ENCODE measurements at regions not wholly inside any gene's neighbourhood (a gene's known extent, or its start where the extent isn't known, plus 50 kb on each side); places are given as distances from the start of the nearest gene placed in this dataset.

DNA sequence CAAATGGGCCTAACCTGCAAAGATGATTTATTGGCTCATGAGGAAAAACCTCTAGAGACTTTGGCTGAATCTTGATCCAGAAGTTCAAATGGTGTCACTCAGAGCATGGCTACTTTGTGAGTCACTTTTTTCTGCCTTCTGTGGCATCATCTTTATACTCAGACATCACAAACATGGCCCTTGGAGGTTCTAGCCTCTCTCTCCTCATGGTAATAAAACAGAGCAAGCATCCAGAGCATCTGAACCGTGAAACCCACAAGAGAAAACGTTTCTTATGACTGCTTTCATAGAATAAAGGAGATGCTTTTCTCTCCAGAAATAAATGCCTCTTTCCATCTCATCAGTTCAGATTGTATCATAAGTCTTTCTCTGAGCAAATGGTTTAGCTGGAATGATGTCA lies 780.3 kb downstream of the KCTD16 start:
- CTCF ChIA-PET: no interaction called here
- Mint-ChIP-seq H3K4me3 (no peak overlapping the region), H3K27ac (no peak overlapping the region), H3K36me3 (no peaks in the 10 kb centered on the region), H3K9me3 (peaks cover 4% of the 10 kb centered on the region), H3K27me3 (no peaks in the 10 kb centered on the region), H3K4me1 (ENCODE audit: low read depth) (no peaks in the 10 kb centered on the region)
- intact Hi-C loops (cut with micrococcal nuclease): no loop called here
- POLR2A ChIA-PET: no interaction called here
- no peak for DNase-seq

DNA sequence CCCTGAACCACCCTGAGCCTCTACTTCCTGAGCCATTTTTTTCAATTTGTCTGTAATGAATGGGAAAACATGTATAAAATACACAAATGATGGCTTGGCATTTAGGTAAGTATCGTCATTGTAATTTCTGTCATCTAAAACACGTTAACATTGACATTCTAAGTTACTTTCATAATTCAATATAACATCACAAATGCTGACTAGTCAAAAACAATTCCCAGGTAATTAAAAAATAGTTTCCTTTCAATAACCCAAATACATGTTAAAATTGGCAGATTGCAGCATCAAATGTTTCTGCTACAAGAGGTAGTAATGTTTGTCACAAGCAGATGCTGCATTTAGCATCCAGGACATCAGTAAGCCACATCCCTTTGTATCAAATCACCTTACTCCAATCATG lies 776.4 kb downstream of the KCTD16 start:
- H3K27ac Mint-ChIP-seq: no peak overlapping the region
- ChIA-PET CTCF (no interaction called here), POLR2A (no interaction called here)
- no peaks in the 10 kb centered on the region for H3K4me1 Mint-ChIP-seq (ENCODE audit: low read depth)
- peaks cover 10% of the 10 kb centered on the region for H3K9me3 Mint-ChIP-seq
- DNase-seq: no peak
- H3K27me3 Mint-ChIP-seq: no peaks in the 10 kb centered on the region
- H3K4me3 Mint-ChIP-seq: no peak overlapping the region
- intact Hi-C loops (cut with micrococcal nuclease): no loop called here
- H3K36me3 Mint-ChIP-seq: no peaks in the 10 kb centered on the region

DNA sequence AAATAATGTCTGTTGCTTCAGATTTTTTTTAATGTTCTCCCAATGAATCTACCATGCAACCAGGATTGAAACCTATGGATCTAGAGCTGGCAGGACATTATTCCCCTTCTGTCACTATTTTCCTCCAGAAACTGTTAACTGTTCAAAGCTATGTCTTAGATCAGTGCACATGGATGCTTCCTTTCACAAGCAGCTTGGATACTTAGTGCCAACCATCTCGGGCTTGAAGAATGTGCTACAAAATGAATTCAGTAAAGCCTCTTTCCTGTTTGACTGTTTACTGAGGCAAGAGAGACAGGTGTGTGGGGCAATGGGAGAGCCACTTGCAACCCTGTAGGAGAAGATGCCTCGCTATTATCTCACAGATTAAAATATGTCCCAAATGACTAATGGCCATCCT lies 774.8 kb downstream of the KCTD16 start:
- H3K36me3 Mint-ChIP-seq: no peaks in the 10 kb centered on the region
- no peak overlapping the region for H3K27ac Mint-ChIP-seq
- H3K4me1 Mint-ChIP-seq (ENCODE audit: low read depth): no peaks in the 10 kb centered on the region
- ChIA-PET POLR2A (no interaction called here), CTCF (no interaction called here)
- H3K9me3 Mint-ChIP-seq: peaks cover 10% of the 10 kb centered on the region
- H3K4me3 Mint-ChIP-seq: no peak overlapping the region
- DNase-seq: no peak
- no peaks in the 10 kb centered on the region for H3K27me3 Mint-ChIP-seq
- intact Hi-C loops (cut with micrococcal nuclease): no loop called here

DNA sequence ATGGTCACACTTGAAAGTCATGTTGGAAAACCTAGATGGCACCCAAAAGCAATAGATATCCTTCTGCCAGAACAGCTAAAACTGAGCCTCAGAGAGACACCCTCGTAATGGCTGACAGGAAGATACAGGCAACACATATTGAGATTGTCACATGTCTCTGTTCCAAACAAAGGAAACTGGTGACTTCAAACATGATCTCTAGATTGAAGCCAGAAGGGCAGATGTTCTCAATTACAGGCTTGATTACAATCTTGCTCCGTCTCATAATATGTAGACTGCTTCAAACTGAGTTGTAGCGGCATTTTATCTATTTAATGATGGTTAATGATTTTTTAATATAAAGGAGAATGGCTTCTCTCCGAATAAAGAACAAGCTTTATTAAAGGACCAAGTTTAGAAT lies 774.3 kb downstream of the KCTD16 start:
- intact Hi-C loops (cut with micrococcal nuclease): no loop called here
- ChIA-PET POLR2A (no interaction called here), CTCF (no interaction called here)
- H3K36me3 Mint-ChIP-seq: no peaks in the 10 kb centered on the region
- H3K9me3 Mint-ChIP-seq: peaks cover 10% of the 10 kb centered on the region
- no peak overlapping the region for H3K4me3 Mint-ChIP-seq
- no peak overlapping the region for H3K27ac Mint-ChIP-seq
- no peaks in the 10 kb centered on the region for H3K4me1 Mint-ChIP-seq (ENCODE audit: low read depth)
- H3K27me3 Mint-ChIP-seq: no peaks in the 10 kb centered on the region
- no peak for DNase-seq

DNA sequence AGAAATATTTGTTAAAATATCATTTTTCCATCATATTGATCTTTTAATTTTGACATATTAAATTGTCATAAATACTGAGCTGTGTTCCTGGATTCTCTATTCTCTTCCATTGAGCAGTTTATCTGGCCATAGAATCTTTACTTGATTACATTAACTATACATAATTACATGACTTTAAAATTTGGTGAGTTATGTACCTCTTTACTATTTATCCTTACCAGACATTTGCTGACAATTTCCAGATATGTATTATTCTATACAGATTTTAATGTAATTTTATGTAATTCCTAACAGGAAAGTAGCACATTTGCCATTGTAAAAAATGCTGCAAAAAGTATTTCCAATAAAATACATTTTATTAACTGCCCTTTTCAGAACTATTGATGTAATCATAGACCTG lies 770.3 kb downstream of the KCTD16 start:
- H3K4me1 Mint-ChIP-seq (ENCODE audit: low read depth): no peaks in the 10 kb centered on the region
- peaks cover 25% of the 10 kb centered on the region for H3K9me3 Mint-ChIP-seq
- ChIA-PET POLR2A (no interaction called here), CTCF (no interaction called here)
- intact Hi-C loops (cut with micrococcal nuclease): no loop called here
- H3K27me3 Mint-ChIP-seq: no peaks in the 10 kb centered on the region
- H3K27ac Mint-ChIP-seq: no peak overlapping the region
- DNase-seq: no peak
- no peaks in the 10 kb centered on the region for H3K36me3 Mint-ChIP-seq
- H3K4me3 Mint-ChIP-seq: no peak overlapping the region

DNA sequence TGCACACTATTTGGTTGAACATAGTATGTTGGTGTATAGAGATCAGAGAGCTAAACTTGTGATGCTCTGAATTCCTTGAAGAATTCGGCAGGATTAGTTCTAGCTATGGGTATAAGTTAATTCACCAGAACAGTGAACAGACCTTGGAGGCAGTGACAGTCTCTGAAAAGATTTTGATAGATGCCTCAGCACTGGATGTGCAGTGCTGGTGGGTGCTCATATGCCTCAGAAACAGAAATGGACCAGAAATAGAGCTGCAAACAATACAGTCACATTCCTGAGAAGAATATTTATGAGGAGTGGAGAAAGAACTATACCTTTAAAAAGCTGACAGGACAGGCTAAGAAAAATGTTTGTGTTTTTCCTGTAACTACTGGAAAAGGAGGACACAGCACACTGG lies 747.7 kb downstream of the KCTD16 start:
- Mint-ChIP-seq H3K27ac (no peak overlapping the region), H3K27me3 (no peaks in the 10 kb centered on the region), H3K36me3 (no peaks in the 10 kb centered on the region), H3K9me3 (peaks cover 6% of the 10 kb centered on the region), H3K4me1 (ENCODE audit: low read depth) (no peaks in the 10 kb centered on the region), H3K4me3 (no peak overlapping the region)
- intact Hi-C loops (cut with micrococcal nuclease): no loop called here
- POLR2A ChIA-PET: no interaction called here
- no peak for DNase-seq
- CTCF ChIA-PET: no interaction called here

DNA sequence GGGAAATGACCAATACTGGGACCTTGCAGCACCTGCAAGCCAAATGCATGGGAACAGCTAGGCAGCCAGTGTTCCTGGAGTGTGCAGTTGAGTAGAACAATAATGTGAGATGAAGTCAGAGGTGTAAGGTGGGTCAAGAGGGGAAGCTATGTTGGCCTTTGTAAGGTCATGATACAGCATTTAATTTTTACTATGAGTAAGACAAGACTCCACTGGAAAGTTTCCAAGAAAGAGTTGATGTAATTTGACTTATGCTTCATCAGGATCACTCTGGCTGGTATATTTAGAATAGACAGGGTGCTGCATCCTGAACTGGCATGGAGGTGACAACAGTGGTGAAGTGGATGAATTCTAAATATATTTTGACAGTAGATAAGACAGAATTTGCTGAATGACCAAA lies 744.8 kb downstream of the KCTD16 start:
- Mint-ChIP-seq H3K4me1 (ENCODE audit: low read depth) (no peaks in the 10 kb centered on the region), H3K27ac (no peak overlapping the region), H3K9me3 (peaks cover 12% of the 10 kb centered on the region), H3K36me3 (no peaks in the 10 kb centered on the region), H3K27me3 (no peaks in the 10 kb centered on the region), H3K4me3 (no peak overlapping the region)
- no peak for DNase-seq
- intact Hi-C loops (cut with micrococcal nuclease): no loop called here
- ChIA-PET CTCF (no interaction called here), POLR2A (no interaction called here)

DNA sequence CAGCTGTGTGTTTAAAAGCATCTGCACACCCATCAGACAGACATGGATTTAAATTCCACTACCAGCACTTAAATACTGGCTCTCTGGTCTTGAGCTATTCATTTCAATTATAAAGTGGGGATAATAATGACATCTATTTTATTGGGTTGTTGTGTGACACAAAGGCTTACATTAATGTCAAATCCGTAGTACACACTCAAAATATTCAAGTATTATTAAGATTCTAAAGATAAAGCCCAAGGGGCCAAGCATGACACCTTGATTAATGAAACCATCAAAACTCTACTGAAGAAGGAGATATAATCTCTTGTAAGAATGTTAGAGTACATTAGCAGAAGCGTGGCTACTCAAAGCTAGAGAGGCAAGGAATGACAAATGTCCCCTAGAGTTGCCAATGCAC lies 743.0 kb downstream of the KCTD16 start:
- no peak overlapping the region for H3K27ac Mint-ChIP-seq
- intact Hi-C loops (cut with micrococcal nuclease): no loop called here
- H3K9me3 Mint-ChIP-seq: peaks cover 20% of the 10 kb centered on the region
- no peak for DNase-seq
- H3K4me1 Mint-ChIP-seq (ENCODE audit: low read depth): no peaks in the 10 kb centered on the region
- H3K4me3 Mint-ChIP-seq: no peak overlapping the region
- no peaks in the 10 kb centered on the region for H3K36me3 Mint-ChIP-seq
- CTCF ChIA-PET: no interaction called here
- POLR2A ChIA-PET: no interaction called here
- H3K27me3 Mint-ChIP-seq: no peaks in the 10 kb centered on the region

DNA sequence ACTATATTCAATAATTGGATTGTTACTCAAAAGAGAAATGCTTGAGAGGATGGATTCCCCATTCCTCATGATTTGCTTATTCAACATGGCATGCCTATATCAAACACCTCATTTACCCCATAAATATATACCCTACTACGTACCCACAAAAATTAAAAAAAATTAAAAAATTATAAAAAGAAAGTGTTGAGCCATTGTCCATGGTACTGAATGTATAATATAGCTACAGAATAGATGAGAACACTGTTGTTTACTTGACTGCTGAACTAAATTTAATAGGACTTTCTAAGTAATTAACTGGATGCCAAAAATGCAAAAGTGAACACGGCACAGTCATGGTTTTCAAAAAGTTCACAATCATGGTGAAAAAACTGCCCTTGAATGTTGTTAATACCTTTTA lies 725.8 kb downstream of the KCTD16 start:
- Mint-ChIP-seq H3K27ac (no peak overlapping the region), H3K36me3 (no peaks in the 10 kb centered on the region), H3K4me3 (no peak overlapping the region), H3K4me1 (ENCODE audit: low read depth) (no peaks in the 10 kb centered on the region), H3K27me3 (no peaks in the 10 kb centered on the region), H3K9me3 (peaks cover 22% of the 10 kb centered on the region)
- CTCF ChIA-PET: no interaction called here
- no peak for DNase-seq
- POLR2A ChIA-PET: no interaction called here
- intact Hi-C loops (cut with micrococcal nuclease): no loop called here

DNA sequence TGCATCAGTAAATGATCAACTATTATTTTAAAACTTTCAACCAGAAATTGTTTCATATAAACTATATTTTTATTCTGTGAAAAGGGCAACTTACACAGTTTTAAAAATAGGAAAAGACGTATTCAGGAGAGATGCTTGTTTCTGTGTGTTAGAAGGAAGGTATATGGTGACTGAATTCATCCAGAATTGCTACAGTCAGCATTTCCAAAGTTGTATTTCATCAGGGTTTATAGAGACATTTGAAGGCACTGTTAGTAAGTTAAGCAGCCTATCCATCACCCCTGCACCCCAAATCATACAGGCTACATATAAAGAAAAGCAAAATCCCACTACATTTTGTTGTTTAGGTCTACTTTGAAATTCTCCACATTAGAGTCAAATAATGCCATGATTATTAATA lies 716.0 kb downstream of the KCTD16 start:
- CTCF ChIA-PET: no interaction called here
- H3K4me1 Mint-ChIP-seq (ENCODE audit: low read depth): no peaks in the 10 kb centered on the region

DNA sequence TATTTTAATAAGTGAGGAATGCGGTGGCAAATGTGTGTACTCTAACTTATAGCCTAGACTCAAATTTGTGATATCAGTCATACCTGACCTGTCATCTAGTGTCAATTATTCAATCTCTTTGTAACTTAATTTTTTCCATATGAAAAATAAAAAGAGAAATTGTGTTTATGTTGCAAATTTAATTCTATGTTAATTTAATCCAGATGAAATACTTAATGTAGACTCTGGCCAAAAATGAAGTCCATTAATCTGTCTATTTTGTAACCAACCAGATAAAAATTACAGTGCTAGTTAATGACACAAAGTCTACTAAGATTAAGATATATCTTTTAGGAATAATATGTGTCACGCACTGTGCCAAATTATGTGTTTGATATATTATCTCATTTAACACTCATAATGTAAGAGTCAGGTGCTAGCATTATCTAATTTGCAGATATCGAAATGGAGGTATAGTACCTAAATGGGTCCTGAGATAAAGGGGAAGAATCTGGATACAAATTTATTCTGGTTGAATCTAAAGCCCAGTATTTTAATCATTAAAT lies 712.1 kb downstream of the KCTD16 start:
- intact Hi-C loops (cut with micrococcal nuclease): no loop called here
- no peak for DNase-seq
- H3K4me1 Mint-ChIP-seq (ENCODE audit: low read depth): no peaks in the 10 kb centered on the region
- peaks cover 8% of the 10 kb centered on the region for H3K9me3 Mint-ChIP-seq
- H3K27me3 Mint-ChIP-seq: no peaks in the 10 kb centered on the region
- H3K4me3 Mint-ChIP-seq: no peak overlapping the region
- ChIA-PET POLR2A (no interaction called here), CTCF (no interaction called here)
- H3K27ac Mint-ChIP-seq: no peak overlapping the region
- no peaks in the 10 kb centered on the region for H3K36me3 Mint-ChIP-seq

More for the DNA sequence above, 716.0 kb downstream of the KCTD16 start:
- DNase-seq: no peak
- intact Hi-C loops (cut with micrococcal nuclease): no loop called here
- POLR2A ChIA-PET: no interaction called here
- no peak overlapping the region for H3K4me3 Mint-ChIP-seq
- no peak overlapping the region for H3K27ac Mint-ChIP-seq
- H3K36me3 Mint-ChIP-seq: no peaks in the 10 kb centered on the region
- peaks cover 16% of the 10 kb centered on the region for H3K9me3 Mint-ChIP-seq
- H3K27me3 Mint-ChIP-seq: no peaks in the 10 kb centered on the region

DNA sequence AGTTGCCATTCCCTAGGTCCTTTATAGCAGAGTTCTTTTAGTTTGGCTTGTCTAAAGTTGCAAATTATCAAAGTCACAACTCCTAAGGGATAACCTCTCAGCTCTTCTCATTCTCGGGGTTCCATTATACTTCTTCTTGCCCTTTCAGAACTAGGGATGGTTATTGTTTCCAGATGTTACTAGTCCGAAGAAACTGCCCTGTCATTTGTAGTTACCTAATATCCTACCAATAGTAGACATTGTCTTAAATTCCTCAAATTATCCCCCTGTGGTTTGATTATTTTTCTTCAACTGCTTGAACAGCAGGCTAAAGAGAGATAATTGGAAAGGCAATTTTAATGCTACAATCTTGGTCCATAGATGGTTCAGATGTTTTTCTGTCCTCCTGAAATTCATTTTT lies 709.8 kb downstream of the KCTD16 start:
- Mint-ChIP-seq H3K4me1 (ENCODE audit: low read depth) (no peaks in the 10 kb centered on the region), H3K9me3 (peaks cover 11% of the 10 kb centered on the region), H3K27me3 (no peaks in the 10 kb centered on the region), H3K4me3 (no peak overlapping the region), H3K27ac (no peak overlapping the region), H3K36me3 (no peaks in the 10 kb centered on the region)
- no peak for DNase-seq
- intact Hi-C loops (cut with micrococcal nuclease): no loop called here
- POLR2A ChIA-PET: no interaction called here
- CTCF ChIA-PET: no interaction called here

DNA sequence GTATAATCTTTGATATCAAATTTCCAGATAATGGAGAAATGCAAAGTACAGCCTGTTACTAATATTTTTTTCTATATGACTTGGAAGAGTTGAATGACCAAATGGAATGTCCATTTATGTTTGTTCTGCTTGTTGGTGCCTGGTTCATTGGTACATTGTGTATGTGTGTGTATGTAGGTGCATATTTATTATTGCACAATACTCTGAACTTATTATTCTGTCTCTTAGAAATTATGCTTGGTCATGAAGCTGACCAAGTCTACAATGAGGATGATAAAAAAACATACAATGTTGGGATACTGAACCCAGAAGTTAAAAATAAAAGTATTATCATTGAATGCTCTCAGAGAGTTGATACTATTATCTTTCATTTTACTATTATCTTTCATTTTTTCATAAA lies 706.3 kb downstream of the KCTD16 start:
- POLR2A ChIA-PET: no interaction called here
- Mint-ChIP-seq H3K4me1 (ENCODE audit: low read depth) (no peaks in the 10 kb centered on the region), H3K27me3 (no peaks in the 10 kb centered on the region), H3K27ac (no peak overlapping the region), H3K9me3 (peaks cover 7% of the 10 kb centered on the region), H3K36me3 (no peaks in the 10 kb centered on the region), H3K4me3 (no peak overlapping the region)
- DNase-seq: no peak
- CTCF ChIA-PET: no interaction called here
- intact Hi-C loops (cut with micrococcal nuclease): no loop called here

DNA sequence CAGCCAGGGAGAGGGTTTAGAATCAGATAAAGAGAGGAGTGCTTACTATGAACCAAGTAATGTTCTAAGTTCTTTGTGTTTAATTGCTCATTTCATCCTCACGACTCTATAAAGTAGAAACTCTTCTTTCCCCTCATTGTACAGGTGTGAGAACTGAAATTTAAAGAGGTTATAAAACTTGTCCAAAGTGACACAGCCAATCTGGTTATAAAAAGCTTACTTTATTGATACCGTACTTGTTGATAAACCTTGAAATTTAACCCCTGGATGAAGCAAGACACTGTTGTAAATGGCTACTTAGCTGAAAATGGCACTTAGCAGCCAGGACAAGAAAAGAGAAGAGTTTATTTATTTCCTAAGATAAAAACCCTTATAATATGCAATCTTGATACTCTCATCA lies 702.4 kb downstream of the KCTD16 start:
- POLR2A ChIA-PET: no interaction called here

More for the DNA sequence above, 702.4 kb downstream of the KCTD16 start:
- DNase-seq: no peak
- H3K36me3 Mint-ChIP-seq: no peaks in the 10 kb centered on the region
- H3K27ac Mint-ChIP-seq: no peak overlapping the region
- no peaks in the 10 kb centered on the region for H3K4me1 Mint-ChIP-seq (ENCODE audit: low read depth)
- H3K9me3 Mint-ChIP-seq: peaks cover 8% of the 10 kb centered on the region
- no peak overlapping the region for H3K4me3 Mint-ChIP-seq
- CTCF ChIA-PET: interaction anchor here (0.6 kb wide), 1 partner anchor 747 kb away, joined by 3 read pairs; no protein-coding TSS in a partner anchor
- no peaks in the 10 kb centered on the region for H3K27me3 Mint-ChIP-seq
- intact Hi-C loops (cut with micrococcal nuclease): no loop called here

Measured in activated CD4-positive, alpha-beta memory T cell treated with anti-CD3 and anti-CD28 coated beads for 36 hours (primary cell).